DND-41 (cell line): ENCODE measurements at regions not wholly inside any gene's neighbourhood (a gene's known extent, or its start where the extent isn't known, plus 50 kb on each side); places are given as distances from the start of the nearest gene placed in this dataset.

Experiments
- EZH2 ChIP-seq: IDR thresholded peaks from 3 replicates; pipeline ENCODE4 v1.6.1; 2012; ENCODE audit warnings: borderline replicate concordance, low read depth, mild to moderate bottlenecking, moderate library complexity, low read length, inconsistent platforms; ENCODE audit not compliant: severe bottlenecking
- TF ChIP-seq, protein P1 (sequence below): IDR thresholded peaks from 2 replicates; pipeline ENCODE4 v1.5.1; 2012; ENCODE audit warnings: borderline replicate concordance, low read length, moderate library complexity, mild to moderate bottlenecking; ENCODE audit not compliant: poor library complexity, severe bottlenecking; ENCODE audit errors: extremely low read depth

GRCh38 chr6:51349857-51350256 lies 531.2 kb downstream of the TFAP2B start:
- TF ChIP-seq, protein P1, sequence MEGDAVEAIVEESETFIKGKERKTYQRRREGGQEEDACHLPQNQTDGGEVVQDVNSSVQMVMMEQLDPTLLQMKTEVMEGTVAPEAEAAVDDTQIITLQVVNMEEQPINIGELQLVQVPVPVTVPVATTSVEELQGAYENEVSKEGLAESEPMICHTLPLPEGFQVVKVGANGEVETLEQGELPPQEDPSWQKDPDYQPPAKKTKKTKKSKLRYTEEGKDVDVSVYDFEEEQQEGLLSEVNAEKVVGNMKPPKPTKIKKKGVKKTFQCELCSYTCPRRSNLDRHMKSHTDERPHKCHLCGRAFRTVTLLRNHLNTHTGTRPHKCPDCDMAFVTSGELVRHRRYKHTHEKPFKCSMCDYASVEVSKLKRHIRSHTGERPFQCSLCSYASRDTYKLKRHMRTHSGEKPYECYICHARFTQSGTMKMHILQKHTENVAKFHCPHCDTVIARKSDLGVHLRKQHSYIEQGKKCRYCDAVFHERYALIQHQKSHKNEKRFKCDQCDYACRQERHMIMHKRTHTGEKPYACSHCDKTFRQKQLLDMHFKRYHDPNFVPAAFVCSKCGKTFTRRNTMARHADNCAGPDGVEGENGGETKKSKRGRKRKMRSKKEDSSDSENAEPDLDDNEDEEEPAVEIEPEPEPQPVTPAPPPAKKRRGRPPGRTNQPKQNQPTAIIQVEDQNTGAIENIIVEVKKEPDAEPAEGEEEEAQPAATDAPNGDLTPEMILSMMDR: no peak
- TF ChIP-seq EZH2: no peak
